BE2C (cell line): ENCODE measurements at regions not wholly inside any gene's neighbourhood (a gene's known extent, or its start where the extent isn't known, plus 50 kb on each side); places are given as distances from the start of the nearest gene placed in this dataset.
"Not testable (repeated sequence)": the region's sequence is repeated elsewhere in the genome, so short reads cannot be mapped to it uniquely, and the experiment has no call there.

Experiments
- DNase-seq: peaks from one replicate; pipeline ENCODE4 v3.0.0-alpha.2; 2020
- H3K27me3 ChIP-seq: fragments of 250-450 bp; sonication (Bioruptor Pico); 2 replicates; pipeline ENCODE4 v1.5.1; 2020; ENCODE audit warnings: mild to moderate bottlenecking
- H3K36me3 ChIP-seq: fragments of 250-450 bp; sonication (Bioruptor Pico); 2 replicates; pipeline ENCODE4 v1.5.1; 2020; ENCODE audit warnings: mild to moderate bottlenecking
- H3K4me1 ChIP-seq: fragments of 250-450 bp; sonication (Bioruptor Pico); 2 replicates; pipeline ENCODE4 v1.5.1; 2020
- H3K4me3 ChIP-seq: 2 replicates; pipeline ENCODE4 v1.5.1; 2011; ENCODE audit warnings: low read depth, low read length
- H3K9me3 ChIP-seq: fragments of 250-450 bp; sonication (Bioruptor Pico); 2 replicates; pipeline ENCODE4 v1.5.1; 2020
- TF ChIP-seq, protein P1 (sequence below): IDR thresholded peaks from 2 replicates; pipeline ENCODE4 v1.5.1; 2012; ENCODE audit warnings: mild to moderate bottlenecking, low read depth, low read length

GRCh38 chrX:39691724-39692123 is 406.0 kb downstream of the BCOR start:
- H3K36me3 ChIP-seq = no peaks in the 10 kb centered on the region
- peaks cover 18% of the 10 kb centered on the region for H3K4me1 ChIP-seq
- TF ChIP-seq, protein P1, sequence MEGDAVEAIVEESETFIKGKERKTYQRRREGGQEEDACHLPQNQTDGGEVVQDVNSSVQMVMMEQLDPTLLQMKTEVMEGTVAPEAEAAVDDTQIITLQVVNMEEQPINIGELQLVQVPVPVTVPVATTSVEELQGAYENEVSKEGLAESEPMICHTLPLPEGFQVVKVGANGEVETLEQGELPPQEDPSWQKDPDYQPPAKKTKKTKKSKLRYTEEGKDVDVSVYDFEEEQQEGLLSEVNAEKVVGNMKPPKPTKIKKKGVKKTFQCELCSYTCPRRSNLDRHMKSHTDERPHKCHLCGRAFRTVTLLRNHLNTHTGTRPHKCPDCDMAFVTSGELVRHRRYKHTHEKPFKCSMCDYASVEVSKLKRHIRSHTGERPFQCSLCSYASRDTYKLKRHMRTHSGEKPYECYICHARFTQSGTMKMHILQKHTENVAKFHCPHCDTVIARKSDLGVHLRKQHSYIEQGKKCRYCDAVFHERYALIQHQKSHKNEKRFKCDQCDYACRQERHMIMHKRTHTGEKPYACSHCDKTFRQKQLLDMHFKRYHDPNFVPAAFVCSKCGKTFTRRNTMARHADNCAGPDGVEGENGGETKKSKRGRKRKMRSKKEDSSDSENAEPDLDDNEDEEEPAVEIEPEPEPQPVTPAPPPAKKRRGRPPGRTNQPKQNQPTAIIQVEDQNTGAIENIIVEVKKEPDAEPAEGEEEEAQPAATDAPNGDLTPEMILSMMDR = no peak
- no peak overlapping the region for H3K4me3 ChIP-seq
- no peaks in the 10 kb centered on the region for H3K9me3 ChIP-seq
- no peak for DNase-seq
- H3K27me3 ChIP-seq = no peaks in the 10 kb centered on the region

GRCh38 chrX:39692796-39693195 is 405.0 kb downstream of the BCOR start:
- Histone ChIP-seq H3K4me3 (no peak overlapping the region), H3K36me3 (no peaks in the 10 kb centered on the region), H3K4me1 (peaks cover 12% of the 10 kb centered on the region), H3K27me3 (no peaks in the 10 kb centered on the region), H3K9me3 (no peaks in the 10 kb centered on the region)
- TF ChIP-seq, protein P1 = no peak
- DNase-seq = no peak

- Histone ChIP-seq H3K36me3 (no peaks in the 10 kb centered on the region), H3K9me3 (no peaks in the 10 kb centered on the region), H3K4me3 (no peak overlapping the region), H3K27me3 (no peaks in the 10 kb centered on the region), H3K4me1 (peaks cover 7% of the 10 kb centered on the region)
- peak; percentile 58 for DNase-seq
- TF ChIP-seq, protein P1 = no peak
Observed at GRCh38 chrX:39693298-39693697, 404.5 kb downstream of the BCOR start.

DNA sequence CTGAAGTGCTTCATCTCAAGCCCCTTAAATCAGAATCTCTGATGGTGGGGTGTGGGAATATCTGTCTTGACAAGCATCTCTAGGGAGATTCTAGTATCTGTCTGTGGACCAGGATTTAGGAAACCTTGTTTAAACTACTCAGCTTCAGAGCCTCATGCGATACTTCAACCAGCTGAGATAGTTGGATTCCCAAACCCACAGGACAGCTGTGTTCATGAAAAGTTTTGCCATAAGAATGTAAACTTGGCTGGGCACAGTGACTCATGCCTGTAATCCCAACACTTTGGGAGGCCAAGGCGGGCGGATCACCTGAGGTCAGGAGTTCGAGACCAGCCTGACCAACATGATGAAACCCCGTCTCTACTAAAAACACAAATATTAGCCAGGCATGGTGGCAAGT is 395.1 kb downstream of the BCOR start:
- H3K9me3 ChIP-seq, H3K4me3 ChIP-seq, H3K36me3 ChIP-seq, DNase-seq, H3K4me1 ChIP-seq, H3K27me3 ChIP-seq: not testable (repeated sequence)

- Histone ChIP-seq H3K36me3 (no peaks in the 10 kb centered on the region), H3K27me3 (no peaks in the 10 kb centered on the region), H3K9me3 (no peaks in the 10 kb centered on the region), H3K4me3 (no peak overlapping the region), H3K4me1 (peaks cover 2% of the 10 kb centered on the region; the same call in 1 of the 2 replicates)
- TF ChIP-seq, protein P1 = no peak
- DNase-seq = no peak
Observed at GRCh38 chrX:39703307-39703706, 394.5 kb downstream of the BCOR start.

- Histone ChIP-seq H3K9me3 (no peaks in the 10 kb centered on the region), H3K36me3 (no peaks in the 10 kb centered on the region), H3K4me1 (peaks cover 2% of the 10 kb centered on the region; the same call in 1 of the 2 replicates), H3K4me3 (no peak overlapping the region), H3K27me3 (no peaks in the 10 kb centered on the region)
- no peak for DNase-seq
- TF ChIP-seq, protein P1 = no peak
Observed at GRCh38 chrX:39704590-39704989, 393.2 kb downstream of the BCOR start.

GRCh38 chrX:39705290-39705689 is 392.5 kb downstream of the BCOR start:
- Histone ChIP-seq H3K4me1 (peaks cover 2% of the 10 kb centered on the region; the same call in 1 of the 2 replicates), H3K9me3 (no peaks in the 10 kb centered on the region), H3K27me3 (no peaks in the 10 kb centered on the region), H3K4me3 (no peak overlapping the region), H3K36me3 (no peaks in the 10 kb centered on the region)
- TF ChIP-seq, protein P1 = peak; percentile 55
- peak; percentile 59 for DNase-seq
